A549 (cell line): ENCODE measurements at regions not wholly inside any gene's neighbourhood (a gene's known extent, or its start where the extent isn't known, plus 50 kb on each side); places are given as distances from the start of the nearest gene placed in this dataset.

Source experiments
- BHLHE40 ChIP-seq: IDR thresholded peaks from 2 replicates; pipeline ENCODE4 v1.6.1; 2012; ENCODE audit warnings: low read depth, low read length, inconsistent platforms
- CHD2 ChIP-seq: fragments of 150-350 bp; IDR thresholded peaks from 2 replicates; pipeline ENCODE4 v1.6.1; 2014; ENCODE audit warnings: low read length; ENCODE audit not compliant: partially characterized antibody
- CTCF ChIP-seq: fragments of >200 bp; sonication (Bioruptor Twin); formaldehyde crosslinking; IDR thresholded peaks from 3 replicates; pipeline ENCODE4 v1.5.1; 2016
- EP300 ChIP-seq, 2 experiments: fragments of >200 bp; sonication (Bioruptor Twin); formaldehyde crosslinking; IDR thresholded peaks; 2 replicates in 1 of 2; 3 replicates in 1 of 2; pipeline ENCODE4 v1.6.1; 2016 to 2017
- ESRRA ChIP-seq: fragments of 150-350 bp; IDR thresholded peaks from 2 replicates; pipeline ENCODE4 v1.6.1; 2014; ENCODE audit warnings: mild to moderate bottlenecking, low read length, borderline replicate concordance
- FOSL2 ChIP-seq, 2 experiments: fragments of 450-650 bp in 1 of 2; fragments of >200 bp in 1 of 2; sonication (Bioruptor Twin) in 1 of 2; formaldehyde crosslinking; IDR thresholded peaks; 2 replicates each; pipeline versions ENCODE4 v1.5.0 to v1.6.1; 2016 to 2020; ENCODE audit warnings: mild to moderate bottlenecking in 1 of 2, moderate library complexity in 1 of 2
- HEYL ChIP-seq: fragments of 250-450 bp; sonication (Bioruptor Pico); IDR thresholded peaks from 2 replicates; pipeline ENCODE4 v1.8.0; 2021; ENCODE audit warnings: mild to moderate bottlenecking, moderate library complexity
- HMGXB4 ChIP-seq: fragments of 250-450 bp; sonication (Bioruptor Pico); IDR thresholded peaks from 2 replicates; pipeline ENCODE4 v1.5.0; 2021; ENCODE audit warnings: mild to moderate bottlenecking, moderate library complexity, borderline replicate concordance
- HOXA7 ChIP-seq: fragments of 250-450 bp; sonication (Bioruptor Pico); IDR thresholded peaks from 2 replicates; pipeline ENCODE4 v1.5.0; 2020; ENCODE audit warnings: mild to moderate bottlenecking, moderate library complexity
- HOXB13 ChIP-seq: fragments of 250-450 bp; sonication (Bioruptor Pico); IDR thresholded peaks from 2 replicates; pipeline ENCODE4 v1.5.0; 2020; ENCODE audit warnings: low read depth, mild to moderate bottlenecking, moderate library complexity
- MAX ChIP-seq: IDR thresholded peaks from 2 replicates; pipeline ENCODE4 v1.6.1; 2012
- RFX5 ChIP-seq: fragments of 450-650 bp; IDR thresholded peaks from 2 replicates; pipeline ENCODE4 v1.7.1; 2014; ENCODE audit warnings: antibody characterized with exemption, mild to moderate bottlenecking, moderate library complexity
- USF2 ChIP-seq: fragments of 450-650 bp; IDR thresholded peaks from 2 replicates; pipeline ENCODE4 v1.6.1; 2014; ENCODE audit warnings: antibody characterized with exemption
- ZNF302 ChIP-seq: fragments of 250-450 bp; sonication (Bioruptor Pico); IDR thresholded peaks from 2 replicates; pipeline ENCODE4 v1.9.0; 2021; ENCODE audit warnings: inconsistent platforms, mild to moderate bottlenecking, moderate library complexity

GRCh38 chr2:120535081-120535480 lies 189.1 kb downstream of the INHBB start:
- no peak for TF ChIP-seq USF2
- TF ChIP-seq RFX5: no peak
- TF ChIP-seq MAX: no peak
- no peak for TF ChIP-seq CTCF
- TF ChIP-seq EP300 (IDR thresholded peaks at IDR 0.05): no peak
- no peak for TF ChIP-seq CHD2
- TF ChIP-seq HEYL (CRISPR knock-in tag): no peak
- no peak for TF ChIP-seq HOXA7 (CRISPR knock-in tag)
- no peak for TF ChIP-seq HMGXB4 (CRISPR knock-in tag)
- no peak for TF ChIP-seq ESRRA
- TF ChIP-seq HOXB13 (CRISPR knock-in tag): no peak
- TF ChIP-seq ZNF302 (CRISPR knock-in tag): no peak
- no peak for TF ChIP-seq BHLHE40
- TF ChIP-seq FOSL2 (IDR thresholded peaks at IDR 0.05): no peak
- TF ChIP-seq FOSL2 (CRISPR knock-in tag; IDR thresholded peaks at IDR 0.05): no peak
